Stimulated activated CD8-positive, alpha-beta memory T cell treated with anti-CD3 and anti-CD28 coated beads, Interleukin-12 subunit alpha, Interleukin-12 subunit beta, amount 100 ng/mL, for 24 hours (primary cell): ENCODE measurements at regions not wholly inside any gene's neighbourhood (a gene's known extent, or its start where the extent isn't known, plus 50 kb on each side); places are given as distances from the start of the nearest gene placed in this dataset.

ENCODE experiments used
- DNase-seq: peaks from one replicate; pipeline ENCODE4 v3.0.0-alpha.2; 2020; ENCODE audit errors: extremely low read depth

DNA sequence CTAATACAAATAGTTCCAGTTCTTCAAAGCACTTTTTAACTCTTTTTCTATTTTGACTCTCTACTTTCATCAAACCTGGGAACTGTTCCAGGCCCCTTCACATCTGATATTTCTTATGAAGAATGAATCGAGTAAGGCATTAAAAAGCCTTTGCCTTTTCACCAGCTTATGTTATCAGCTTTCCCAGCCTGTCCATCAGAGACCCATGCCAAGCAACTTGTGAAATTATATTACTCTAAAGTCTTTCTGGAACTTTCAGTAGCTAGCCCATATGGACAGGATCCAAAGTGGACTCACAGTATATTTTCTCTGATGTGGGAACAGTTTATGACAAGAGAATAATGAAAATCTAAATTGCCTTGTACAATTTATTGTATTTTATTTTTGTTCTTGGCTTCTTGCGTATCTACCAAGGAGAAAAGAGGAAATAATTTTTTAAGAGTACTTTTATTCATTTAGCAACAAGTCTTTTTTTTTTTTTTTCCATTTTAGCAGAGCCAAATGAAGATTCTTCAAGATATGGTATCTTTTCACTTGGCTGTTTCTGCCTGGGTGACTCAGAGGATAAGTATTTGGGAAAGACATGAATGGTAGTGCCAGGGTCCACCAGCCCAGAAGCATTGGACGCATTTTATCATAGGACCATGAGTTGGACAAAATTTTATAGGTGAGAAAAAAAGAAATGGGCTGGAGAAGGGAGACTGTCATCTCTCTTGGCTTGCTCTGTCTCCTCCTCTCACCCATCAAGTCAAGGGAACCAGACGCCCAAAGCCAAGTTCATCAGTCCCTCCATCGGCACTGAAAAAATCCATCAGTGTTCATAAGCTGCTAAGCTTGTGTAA lies 195.8 kb upstream of the NEBL start:
- no peak for DNase-seq

DNA sequence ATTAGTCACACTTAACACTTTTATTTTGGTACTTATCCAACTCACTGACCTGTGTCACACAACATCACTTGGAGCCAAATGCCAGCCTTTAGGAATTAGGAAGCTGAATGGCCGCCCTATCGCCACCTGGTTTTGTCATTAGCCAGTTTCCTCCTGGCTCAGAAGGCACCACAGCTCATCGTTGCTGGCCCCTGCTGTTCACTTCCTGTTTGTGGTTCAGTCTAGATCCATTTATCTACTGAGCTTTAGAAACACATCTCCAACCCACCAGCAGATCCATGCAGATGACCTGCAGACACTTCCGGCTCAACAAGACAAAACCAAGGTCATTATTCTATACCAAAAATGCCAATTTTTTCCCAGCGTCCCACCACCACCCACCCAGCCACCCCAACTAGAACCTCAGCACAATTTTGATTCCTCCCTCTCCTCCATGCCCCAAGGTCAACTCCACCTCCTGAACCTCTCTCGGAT lies 193.5 kb upstream of the NEBL start:
- DNase-seq = no peak

DNA sequence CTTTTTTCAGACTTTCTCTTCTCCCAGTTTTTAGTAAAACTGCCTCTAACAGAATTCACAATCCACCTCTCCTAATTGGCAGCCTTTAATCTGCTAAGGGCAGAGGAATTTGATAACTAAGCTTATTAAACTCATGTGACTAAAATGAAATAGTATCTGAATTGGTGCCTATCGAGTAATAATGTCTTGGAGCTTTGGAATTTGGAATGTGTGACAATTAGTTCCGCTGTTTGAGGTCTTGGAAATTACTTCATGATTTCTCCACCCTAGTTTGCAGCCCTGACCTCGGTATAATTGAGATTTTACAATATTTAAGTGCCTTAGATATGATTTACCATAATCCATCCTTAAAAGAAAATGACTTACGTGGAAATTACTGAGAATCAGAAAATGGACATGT lies 190.4 kb upstream of the NEBL start:
- DNase-seq = no peak

DNA sequence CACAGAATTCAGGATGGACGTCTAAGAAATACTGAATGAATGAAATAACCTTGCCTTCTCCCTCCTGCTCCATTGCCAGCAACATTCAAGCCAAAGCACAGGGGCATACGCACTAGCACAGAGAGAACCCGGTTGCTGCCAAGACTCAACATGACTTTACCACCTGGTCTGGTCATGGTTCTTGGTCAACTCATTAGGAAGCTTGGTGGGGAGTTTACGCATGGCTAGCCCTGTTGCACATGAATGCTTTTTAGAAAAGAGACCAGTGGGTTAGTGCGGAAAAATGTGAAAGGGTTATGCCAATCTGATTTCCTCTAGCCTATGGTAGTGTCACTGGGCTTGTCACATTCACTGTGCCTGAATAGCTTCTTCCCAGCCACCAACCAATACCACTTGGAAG lies 187.6 kb upstream of the NEBL start:
- DNase-seq = no peak

DNA sequence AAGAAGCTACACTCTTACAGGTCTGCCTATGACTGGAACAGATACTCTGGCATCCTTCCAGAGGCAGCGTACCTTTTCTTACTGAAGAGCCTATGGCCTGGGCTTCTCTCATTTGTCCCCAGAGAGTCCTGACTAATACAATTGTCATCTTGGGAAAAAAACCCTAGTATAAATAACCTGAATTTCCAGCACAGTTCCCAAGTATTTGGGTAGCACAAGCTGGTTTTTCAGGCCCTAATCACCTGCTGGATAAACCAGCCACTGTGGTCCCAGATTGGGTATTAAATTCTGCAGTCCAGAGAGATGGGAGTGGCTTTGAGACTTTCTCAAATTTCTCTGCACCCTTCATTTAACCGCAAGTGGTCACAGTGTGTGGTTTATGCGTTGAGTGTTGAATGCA lies 186.8 kb upstream of the NEBL start:
- DNase-seq = no peak

DNA sequence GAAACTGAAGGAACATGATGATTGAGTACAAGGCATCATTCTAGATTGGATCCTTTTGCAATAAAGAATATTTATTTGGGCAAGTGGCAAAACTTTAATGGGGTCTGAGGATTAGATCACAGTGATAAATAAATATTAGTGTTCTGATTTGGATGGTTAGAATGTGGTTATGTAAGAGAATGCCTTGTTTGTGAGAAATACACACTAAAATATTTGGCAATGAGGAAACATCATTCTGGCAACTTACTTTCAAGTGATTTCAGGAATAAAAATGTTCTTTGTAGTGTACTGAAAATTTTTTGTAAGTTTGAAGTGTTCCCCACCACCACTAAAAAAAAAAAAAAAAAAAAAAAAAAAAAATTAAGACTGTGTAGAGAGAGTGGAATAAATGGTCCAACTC lies 185.1 kb upstream of the NEBL start:
- no peak for DNase-seq

DNA sequence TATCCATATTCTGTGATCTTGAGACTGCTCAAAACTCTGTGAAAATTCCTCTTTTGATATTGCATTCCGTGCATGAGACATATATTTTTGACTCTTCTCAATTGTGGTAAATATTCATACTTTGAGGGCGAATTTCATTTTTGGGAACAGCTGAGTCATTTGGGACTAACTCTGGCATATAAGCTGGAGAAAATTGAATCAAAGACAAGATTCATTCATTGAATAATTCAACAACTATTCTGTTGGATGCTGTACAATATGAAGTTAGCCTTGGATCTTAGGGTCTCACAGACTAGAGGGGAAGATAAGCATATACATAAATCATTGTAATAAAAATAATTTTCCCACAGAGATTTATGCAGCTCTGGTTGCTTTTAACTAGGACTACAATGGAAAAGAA lies 183.2 kb upstream of the NEBL start:
- no peak for DNase-seq

DNA sequence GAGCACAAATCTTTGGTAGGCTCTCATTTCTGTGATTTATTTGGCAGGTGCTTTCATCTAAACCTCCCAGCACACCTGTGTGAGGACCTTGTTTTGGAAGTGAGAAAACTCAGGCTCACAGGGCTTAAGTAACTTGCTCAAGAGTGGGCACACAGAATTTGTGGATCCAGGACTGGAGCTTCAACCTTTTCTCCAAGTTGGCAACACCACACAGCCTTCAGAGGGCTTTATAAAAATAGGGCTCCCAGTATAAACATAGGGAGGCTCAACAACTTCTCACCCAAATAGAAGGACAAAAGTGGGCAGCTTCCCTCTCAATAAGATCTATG lies 182.2 kb upstream of the NEBL start:
- no peak for DNase-seq

DNA sequence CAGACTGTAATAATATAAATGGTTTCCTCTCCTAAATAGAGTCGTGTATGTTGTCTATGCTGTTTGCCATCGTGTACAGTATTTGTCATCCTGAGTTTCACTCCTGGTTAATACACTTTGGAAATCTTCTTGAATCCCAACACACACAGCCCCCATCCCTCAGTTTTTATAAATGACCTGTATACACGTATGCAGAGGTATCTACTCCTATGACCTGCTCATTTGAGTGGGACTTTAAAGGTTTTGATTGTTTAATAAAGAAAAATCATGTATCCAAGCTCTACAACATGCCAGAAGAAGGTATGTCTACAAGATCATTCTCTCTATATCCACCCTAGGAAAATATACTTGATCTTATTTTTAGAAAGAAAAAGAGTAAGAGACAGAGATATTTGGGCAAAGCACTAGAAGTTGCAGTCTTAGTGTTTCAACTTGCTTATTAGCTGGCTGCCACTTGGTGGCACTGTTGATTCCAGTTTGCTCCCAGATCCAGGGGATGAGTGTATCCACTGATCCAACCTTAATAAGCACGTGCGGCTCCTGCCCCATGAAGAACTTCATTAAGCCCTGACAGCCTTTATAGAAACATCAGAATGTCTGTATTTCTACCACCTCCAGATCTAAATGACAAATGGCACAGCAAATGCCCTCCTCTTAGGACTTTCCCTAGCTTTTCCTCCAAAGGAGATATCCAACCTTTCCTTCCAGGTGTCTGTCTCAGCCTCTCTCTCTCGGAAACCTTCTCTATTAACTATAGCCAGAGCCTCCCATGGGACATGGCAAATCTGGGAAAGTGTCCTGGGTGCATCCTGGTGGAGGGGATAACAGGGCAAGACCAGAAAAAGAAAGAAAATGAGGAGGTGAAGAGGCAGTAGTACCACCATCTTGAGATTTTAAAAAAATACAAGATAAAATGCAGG lies 181.6 kb upstream of the NEBL start:
- DNase-seq = no peak

DNA sequence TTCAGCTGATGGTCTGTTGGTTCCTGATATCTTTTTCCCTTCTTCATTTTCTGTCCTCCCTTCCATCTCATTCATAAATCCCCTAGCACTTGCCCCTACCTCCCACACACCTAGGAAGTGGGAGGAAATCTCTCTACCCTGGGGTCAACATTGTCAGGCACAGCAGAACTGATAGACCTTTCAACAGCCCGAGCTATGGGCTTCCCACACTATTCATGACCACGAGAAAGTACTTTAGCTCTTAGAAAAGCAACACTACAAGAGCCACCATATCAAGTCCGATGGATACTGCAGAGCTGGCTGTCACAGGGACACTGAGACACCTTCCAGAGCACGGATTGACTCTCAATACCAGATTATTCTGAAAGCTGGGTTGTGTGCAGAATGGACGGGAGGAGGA lies 180.6 kb upstream of the NEBL start:
- no peak for DNase-seq

DNA sequence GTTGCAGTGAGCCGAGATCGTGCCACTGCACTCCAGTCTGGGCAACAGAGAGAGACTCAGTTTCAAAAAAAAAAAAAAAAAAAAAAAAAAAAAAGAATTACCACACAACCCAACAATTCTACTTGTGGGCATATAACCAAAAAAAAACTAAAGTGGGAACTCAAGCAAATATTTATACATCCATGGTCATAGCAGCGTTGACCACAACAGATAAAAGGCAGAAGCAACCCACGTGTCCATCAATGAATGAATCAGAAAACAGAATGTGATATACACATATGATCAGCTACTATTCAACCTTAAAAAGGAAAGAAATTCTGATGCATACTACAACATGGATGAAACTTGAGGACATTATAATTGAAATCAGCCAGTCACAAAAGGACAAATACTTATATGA lies 179.3 kb upstream of the NEBL start:
- DNase-seq = no peak

DNA sequence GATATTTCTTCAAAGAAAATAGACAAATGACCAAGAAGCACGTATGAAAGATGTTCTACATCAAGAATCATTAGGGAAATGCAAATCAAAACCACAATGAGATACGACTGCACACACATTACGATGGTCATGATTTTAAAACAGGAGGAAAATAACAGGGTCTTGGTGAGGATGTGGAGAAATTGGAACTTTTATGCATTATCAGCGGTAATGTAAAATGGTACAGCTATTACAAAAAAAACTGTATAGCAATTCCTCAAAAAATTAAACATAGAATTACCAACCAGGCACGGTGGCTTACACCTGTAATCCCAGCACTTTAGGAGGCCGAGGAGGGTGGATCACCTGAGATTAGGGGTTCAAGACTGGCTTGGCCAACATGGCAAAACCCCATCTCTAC lies 178.8 kb upstream of the NEBL start:
- DNase-seq = no peak

DNA sequence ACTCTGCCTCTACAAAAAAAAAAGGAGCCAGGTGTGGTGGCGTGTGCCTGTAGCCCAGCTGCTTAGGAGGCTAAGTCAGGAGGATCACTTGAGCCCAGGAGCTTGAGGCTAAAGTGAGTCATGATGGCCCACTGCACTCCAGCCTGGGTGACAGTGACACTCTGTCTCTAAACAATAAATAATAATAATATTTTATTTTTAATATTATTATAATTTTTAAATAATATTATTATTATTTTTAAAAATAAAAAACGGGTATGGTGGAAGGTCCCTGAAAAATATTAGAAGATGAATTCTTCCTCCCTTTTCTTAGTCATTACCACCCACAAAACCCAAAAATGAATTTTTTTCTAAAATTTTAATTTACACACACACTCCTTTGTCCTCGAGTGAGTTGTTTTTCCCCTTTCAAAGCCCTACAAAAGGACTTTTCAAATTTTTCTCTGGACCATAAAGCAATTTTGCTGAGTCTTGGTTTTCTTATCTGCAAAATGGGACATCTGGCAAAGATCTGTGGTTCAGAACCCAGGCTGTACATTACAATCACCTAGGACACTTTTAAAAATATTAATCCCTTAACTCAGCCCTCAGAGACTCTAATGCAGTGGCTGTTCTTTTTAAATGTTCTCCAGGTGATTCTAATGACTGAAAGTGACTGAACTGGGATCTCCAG lies 174.0 kb upstream of the NEBL start:
- DNase-seq = no peak

DNA sequence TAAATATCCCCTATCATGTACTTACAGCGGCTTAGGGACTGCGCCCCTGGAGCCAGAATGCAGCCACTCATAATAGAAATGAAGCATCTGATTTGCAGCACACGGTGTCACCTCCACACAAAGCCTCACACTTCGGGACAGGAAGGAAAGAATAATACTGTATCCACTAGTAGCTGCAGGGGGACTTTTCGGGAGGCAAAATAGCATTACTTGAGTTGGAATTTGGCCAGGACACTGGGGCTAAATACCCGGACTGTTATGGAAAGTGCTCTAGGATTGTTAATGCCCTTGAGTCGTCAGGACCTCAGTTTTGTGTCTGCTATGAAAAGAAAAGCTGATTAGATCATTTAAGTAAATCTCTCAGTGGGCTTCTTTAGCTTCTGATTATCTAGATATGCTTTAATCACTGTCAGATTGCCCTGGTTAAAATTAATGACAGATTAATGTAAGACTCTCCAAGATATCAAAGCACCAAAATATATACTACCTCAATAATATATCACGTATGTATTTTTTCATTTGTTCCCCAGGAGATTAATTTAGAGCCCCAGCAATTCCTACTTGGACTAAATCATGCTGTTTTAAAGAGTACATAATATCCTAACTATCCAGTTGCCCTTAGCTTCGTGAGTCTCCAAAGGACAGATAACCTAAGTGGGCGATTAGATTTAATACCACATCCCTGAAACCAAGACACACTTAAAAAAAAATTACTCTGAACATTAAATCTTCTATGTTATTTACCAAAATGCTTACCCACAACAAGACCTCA lies 173.0 kb upstream of the NEBL start:
- no peak for DNase-seq

DNA sequence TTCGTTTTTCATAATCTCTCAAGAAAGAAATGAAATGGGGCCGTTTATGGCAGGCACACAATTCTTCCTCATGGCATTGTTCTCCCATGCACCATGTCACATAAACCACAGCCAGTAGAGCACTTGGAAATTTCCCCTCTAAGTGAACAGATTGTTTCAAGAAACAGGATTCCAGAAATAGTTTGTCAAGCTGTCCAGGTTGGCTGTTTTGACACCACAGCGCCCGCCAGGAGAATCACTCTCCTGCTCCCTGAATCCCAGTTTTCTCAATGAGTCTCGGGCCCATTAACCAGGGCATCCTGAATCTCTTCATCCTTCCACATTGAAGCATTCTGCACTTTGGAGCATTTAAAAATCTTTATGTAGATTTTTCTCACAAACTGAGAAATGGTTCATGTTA lies 172.2 kb upstream of the NEBL start:
- DNase-seq = no peak

DNA sequence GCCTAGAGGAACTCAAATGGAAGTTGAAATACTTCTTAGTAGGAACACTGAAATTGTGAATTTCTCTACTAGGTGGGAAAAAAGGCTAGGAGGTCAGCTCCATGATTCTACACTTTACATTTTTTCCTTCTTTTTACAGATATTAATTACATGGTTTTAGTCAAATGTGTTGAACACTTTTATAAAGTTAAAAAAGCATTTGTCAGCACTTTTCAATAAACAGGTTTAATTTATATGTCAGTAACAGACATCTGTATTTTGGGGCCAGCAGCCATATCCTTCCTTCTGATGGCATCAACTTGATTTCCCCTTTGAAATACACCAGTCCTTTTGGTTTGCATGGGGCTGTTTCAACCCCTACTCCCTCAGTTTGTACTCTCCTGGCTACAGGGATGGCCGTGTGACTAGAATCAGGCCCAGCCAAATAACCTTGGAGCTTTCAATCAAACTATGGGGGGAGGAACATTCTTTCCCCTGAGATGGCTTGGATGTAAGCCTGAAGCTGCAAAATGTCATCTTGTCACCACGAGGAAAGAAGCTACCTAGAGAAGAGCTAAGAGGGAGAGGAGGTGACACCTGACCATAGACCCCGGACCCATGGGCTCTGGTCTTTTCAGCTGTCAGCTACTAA lies 171.0 kb upstream of the NEBL start:
- no peak for DNase-seq

DNA sequence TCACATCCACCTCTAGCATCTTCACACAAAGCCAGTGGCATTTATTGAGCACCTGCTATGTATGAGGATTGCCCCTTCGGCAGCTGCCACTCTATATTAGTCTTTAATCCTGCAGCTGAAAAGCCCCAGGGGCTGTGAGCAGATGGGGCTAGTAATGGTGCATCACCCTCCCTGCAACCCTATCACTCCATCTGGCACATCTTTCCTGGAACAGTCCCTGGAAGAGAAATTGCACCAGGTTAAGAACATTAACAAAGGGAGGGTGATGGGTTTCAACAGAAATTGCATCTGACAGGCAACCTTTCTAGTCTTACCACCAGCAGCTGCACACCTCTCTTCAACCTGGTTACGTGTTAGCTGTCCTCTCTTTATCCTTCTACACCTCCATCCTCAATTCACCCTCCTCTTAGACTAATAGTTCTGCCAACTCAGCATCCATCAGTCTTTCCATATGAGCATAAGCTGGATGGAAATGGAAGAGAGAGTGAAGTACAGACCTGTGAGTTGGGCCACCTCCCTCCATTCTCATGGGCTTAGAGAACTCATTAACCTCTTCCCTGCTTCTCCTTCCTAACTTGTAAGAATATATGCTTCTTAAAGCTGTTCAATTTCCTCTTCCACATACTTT lies 168.6 kb upstream of the NEBL start:
- no peak for DNase-seq

DNA sequence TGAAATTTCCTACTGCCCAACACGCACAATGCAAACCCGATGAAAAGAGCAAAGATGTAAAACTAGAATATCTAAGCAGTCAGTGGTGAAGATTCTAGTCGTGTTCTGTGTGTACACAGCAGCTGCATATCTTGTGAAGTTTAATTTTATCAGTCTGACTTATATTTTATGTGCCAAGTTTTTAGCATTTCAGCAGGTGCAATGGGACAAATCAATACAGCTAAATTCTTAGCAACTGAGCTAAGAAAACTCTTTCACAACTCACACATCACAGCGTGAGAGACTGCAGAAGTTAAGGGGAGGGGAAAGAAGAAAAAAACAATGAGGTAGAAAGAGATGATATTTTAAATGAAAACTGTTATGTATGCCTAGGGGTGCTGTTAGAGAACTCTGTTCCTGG lies 164.9 kb upstream of the NEBL start:
- no peak for DNase-seq

DNA sequence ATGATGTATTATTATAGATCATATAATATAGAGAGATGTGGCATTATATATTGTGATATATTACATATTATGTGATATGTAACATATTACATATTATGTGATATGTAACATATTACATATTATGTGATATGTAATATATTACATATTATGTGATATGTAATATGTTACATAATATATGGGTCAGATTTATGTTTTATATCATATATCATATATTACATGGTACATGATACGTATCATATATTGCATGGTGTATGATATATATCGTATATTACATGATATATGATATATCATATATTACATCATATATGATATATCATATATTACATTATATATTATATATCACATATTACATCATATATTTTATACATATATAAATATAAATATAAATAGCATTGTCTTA lies 164.1 kb upstream of the NEBL start:
- no peak for DNase-seq

DNA sequence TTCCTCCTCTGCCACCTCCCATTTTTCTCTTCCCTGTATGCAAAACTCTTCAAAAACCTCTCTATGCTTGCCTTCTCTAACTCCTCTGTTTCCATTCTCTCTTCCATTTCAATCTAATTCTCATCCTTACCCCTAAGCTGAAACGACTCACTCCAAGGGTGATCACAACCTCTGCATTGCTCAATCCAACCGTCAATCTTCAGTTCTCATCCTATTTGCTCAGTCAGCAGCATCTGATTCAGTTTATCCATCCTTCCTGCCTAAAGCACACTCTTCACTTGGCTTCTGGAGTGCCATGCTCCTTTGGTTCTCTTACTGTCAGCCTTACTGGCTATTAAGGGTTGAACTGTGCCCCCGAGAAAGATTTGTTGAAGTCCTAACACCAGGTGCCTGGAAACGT lies 163.5 kb upstream of the NEBL start:
- no peak for DNase-seq

DNA sequence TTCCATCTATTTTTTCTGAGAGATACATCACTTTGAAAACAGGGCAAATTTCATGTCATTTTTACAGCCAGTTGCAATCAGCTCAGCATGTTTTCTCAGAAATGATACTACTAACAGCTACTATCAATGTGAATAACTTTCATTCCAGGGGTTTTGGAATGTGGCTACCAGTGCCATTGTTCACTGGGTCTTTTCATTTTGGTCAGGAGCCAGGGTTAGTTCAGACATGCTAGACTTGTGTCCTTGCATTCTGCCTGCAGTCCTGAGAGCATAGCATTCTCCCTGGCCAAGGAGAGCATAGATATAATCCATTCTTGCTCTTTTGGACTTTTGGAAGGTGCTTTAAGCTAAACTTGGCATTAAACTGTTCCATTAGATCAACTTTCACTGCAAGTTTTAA lies 160.9 kb upstream of the NEBL start:
- DNase-seq = no peak
